ENCODE measurements at regions not wholly inside any gene's neighbourhood (a gene's known extent, or its start where the extent isn't known, plus 50 kb on each side); places are given as distances from the start of the nearest gene placed in this dataset.

DNA sequence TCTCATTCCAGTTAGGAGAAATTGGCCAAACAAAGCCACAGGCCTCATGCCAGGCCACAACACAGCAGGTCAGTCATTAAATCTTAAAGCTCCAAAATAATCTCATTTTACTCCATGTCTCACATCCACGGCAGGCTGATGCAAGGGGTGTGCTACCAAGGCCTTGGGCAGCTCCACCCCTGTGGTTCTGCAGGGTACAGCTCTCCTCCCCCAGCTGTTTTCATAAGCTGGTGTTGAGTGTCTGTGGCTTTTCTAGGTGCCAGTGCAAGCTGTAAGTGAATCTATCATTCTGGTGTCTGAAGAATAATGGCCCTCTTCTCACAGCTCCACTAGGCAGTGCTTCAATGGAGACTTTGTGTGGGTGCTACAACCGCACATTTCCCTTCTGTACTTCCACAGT, 949.2 kb downstream of the TECRL start:
- H3K4me3 ChIP-seq (ENCODE audit: low read length): no peak overlapping the region
- no peak for DNase-seq (ENCODE audit: low read depth)
- no peak for TF ChIP-seq CTCF (conservative IDR thresholded peaks at IDR 0.05; ENCODE audit: low read depth, low read length)

GRCh38 chr4:63459329-63459728, 949.9 kb downstream of the TECRL start:
- no peak overlapping the region for H3K4me3 ChIP-seq (ENCODE audit: low read length)
- TF ChIP-seq CTCF (conservative IDR thresholded peaks at IDR 0.05; ENCODE audit: low read depth, low read length): no peak
- no peak for DNase-seq (ENCODE audit: low read depth)

- no peak overlapping the region for H3K4me3 ChIP-seq (ENCODE audit: low read length)
- DNase-seq (ENCODE audit: low read depth): no peak
- no peak for TF ChIP-seq CTCF (conservative IDR thresholded peaks at IDR 0.05; ENCODE audit: low read depth, low read length)
Observed at GRCh38 chr4:63458010-63458409, 951.2 kb downstream of the TECRL start.

DNA sequence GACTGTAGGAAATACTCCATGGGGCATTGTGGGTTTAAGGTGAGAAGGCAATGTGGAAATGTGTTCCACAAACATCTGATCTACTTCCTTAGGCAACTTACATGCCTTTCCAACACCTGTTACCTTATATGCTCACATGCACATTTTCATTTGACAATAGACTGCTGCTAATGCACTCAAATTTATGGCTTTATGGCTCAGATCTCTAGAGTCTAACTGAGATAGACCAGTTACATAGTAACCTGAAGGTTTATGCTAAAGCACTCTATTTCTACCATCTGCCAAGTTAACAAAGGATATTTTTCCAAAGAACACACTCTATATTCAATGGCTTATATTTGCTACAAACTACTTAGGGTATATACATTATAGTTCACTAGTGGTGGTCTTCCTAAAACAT, 969.0 kb downstream of the TECRL start:
- no peak for TF ChIP-seq CTCF (conservative IDR thresholded peaks at IDR 0.05; ENCODE audit: low read depth, low read length)
- H3K4me3 ChIP-seq (ENCODE audit: low read length): no peak overlapping the region
- DNase-seq (ENCODE audit: low read depth): no peak

GRCh38 chr4:63430105-63430504, 979.1 kb downstream of the TECRL start:
- DNase-seq (ENCODE audit: low read depth): no peak
- H3K4me3 ChIP-seq (ENCODE audit: low read length): no peak overlapping the region
- TF ChIP-seq CTCF (conservative IDR thresholded peaks at IDR 0.05; ENCODE audit: low read depth, low read length): no peak

GRCh38 chr4:63396269-63396668, 1013.0 kb downstream of the TECRL start:
- no peak for TF ChIP-seq CTCF (conservative IDR thresholded peaks at IDR 0.05; ENCODE audit: low read depth, low read length)
- no peak overlapping the region for H3K4me3 ChIP-seq (ENCODE audit: low read length)
- DNase-seq (ENCODE audit: low read depth): no peak

DNA sequence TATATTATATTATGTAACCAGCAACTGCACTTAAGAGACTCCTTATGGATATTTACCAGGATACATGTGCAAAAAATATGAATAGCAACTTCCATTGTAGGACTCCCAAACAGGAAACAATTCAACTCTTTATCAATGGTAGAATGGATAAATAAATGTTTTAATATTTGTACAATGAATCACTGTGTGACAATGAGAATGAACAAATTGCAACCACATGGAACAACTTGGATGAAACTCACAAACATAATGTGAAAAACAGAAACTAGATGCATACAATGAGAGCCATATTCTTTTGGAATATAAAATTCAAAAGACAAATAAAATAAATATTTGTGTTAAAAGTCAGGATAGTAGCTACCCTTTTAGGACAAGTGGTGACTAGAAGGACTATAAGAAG, 1015.7 kb downstream of the TECRL start:
- DNase-seq (ENCODE audit: low read depth): no peak
- no peak overlapping the region for H3K4me3 ChIP-seq (ENCODE audit: low read length)
- no peak for TF ChIP-seq CTCF (conservative IDR thresholded peaks at IDR 0.05; ENCODE audit: low read depth, low read length)

Measured in retinal pigment epithelial cell (primary cell).